Transverse colon (tissue), 3 donors: ENCODE measurements at regions not wholly inside any gene's neighbourhood (a gene's known extent, or its start where the extent isn't known, plus 50 kb on each side); places are given as distances from the start of the nearest gene placed in this dataset.

Source experiments
- CTCF ChIP-seq, 5 experiments: fragments of 200-600 bp in 3 of 5; fragments of 450-650 bp in 2 of 5; sonication (generic) in 3 of 5; IDR thresholded peaks; 1 replicate in 2 of 5; 2 replicates in 3 of 5; pipeline ENCODE4 v1.5.1; 2016 to 2017; ENCODE audit warnings: antibody characterized with exemption in 5 of 5, inconsistent platforms in 3 of 5, mild to moderate bottlenecking in 2 of 5, moderate library complexity in 1 of 5
- POLR2A ChIP-seq: fragments of 450-650 bp; IDR thresholded peaks from one replicate; pipeline ENCODE4 v1.6.1; 2016; ENCODE audit warnings: antibody characterized with exemption, mild to moderate bottlenecking, moderate library complexity

- TF ChIP-seq CTCF (IDR thresholded peaks at IDR 0.05) (no peak), POLR2A (no peak)
Observed at GRCh38 chrX:76228499-76228898, 55.6 kb downstream of the PBDC1 start.
